GM12878 (cell line): ENCODE measurements at regions not wholly inside any gene's neighbourhood (a gene's known extent, or its start where the extent isn't known, plus 50 kb on each side); places are given as distances from the start of the nearest gene placed in this dataset.

Experiments used
- ATAC-seq: fragments of 200-7000 bp; cut with Tn5 transposase; 3 replicates; pipeline ENCODE4 v1.9.1; 2020; ENCODE audit warnings: mild to moderate bottlenecking, moderate library complexity
- BruUV-seq: library from RNA; stranded (reverse); fragments of 400-500 nt; replicated peaks from 2 replicates; lab custom pipeline; 2021; lab: Mats Ljungman, UMichigan
- CTCF ChIA-PET: fragments of 300-600 bp; sonication (Branson Sonifier 250); formaldehyde crosslinking; extraction: SDS; loops from one replicate; lab custom pipeline; 2021; ENCODE audit warnings: inconsistent platforms; lab: Yijun Ruan, JAX
- POLR2A ChIA-PET: fragments of 350-600 bp; formaldehyde crosslinking; extraction: SDS; loops from one replicate; lab custom pipeline; 2021; ENCODE audit warnings: inconsistent platforms; lab: Charles Lee
- RAD21 ChIA-PET: fragments of 300-600 bp; sonication (Branson Sonifier 250); formaldehyde crosslinking; loops from one replicate; lab custom pipeline; 2023; ENCODE audit warnings: antibody characterized with exemption; ENCODE audit not compliant: unreplicated experiment; lab: Charles Lee
- SMC1A ChIA-PET: fragments of 300-600 bp; sonication (Branson Sonifier 250); formaldehyde crosslinking; loops from one replicate; lab custom pipeline; 2023; ENCODE audit not compliant: unreplicated experiment, uncharacterized antibody; lab: Charles Lee
- DNase-seq: peaks from one replicate; pipeline ENCODE4 v3.0.0-alpha.2; 2011; ENCODE audit warnings: low read depth, low spot score
- FAIRE-seq: peaks from 3 replicates; lab custom pipeline; 2011; peaks lifted over from hg19 to GRCh38; lab: Jason Lieb, UNC
- H2AFZ ChIP-seq: 2 replicates; pipeline ENCODE4 v1.6.0; 2011; ENCODE audit warnings: low read depth, low read length, control low read depth; ENCODE audit not compliant: control insufficient read depth
- H3K27ac ChIP-seq: 2 replicates; pipeline ENCODE4 v1.5.1; 2011; ENCODE audit warnings: control low read depth; ENCODE audit not compliant: control insufficient read depth, insufficient read depth
- H3K27me3 ChIP-seq, 2 experiments: replicated peaks in 1 of 2; 2 replicates each; pipeline versions ENCODE4 v1.6.0 to v1.6.1; 2011; ENCODE audit warnings: low read length in 1 of 2; ENCODE audit not compliant: control insufficient read depth in 2 of 2, insufficient read depth in 2 of 2
- H3K36me3 ChIP-seq, 2 experiments: 2 replicates each; pipeline ENCODE4 v1.5.1; 2011; ENCODE audit warnings: low read length in 1 of 2; ENCODE audit not compliant: control insufficient read depth in 2 of 2, insufficient read depth in 2 of 2
- H3K4me1 ChIP-seq: 2 replicates; pipeline ENCODE4 v1.6.1; 2011; ENCODE audit warnings: mild to moderate bottlenecking, low read length, moderate library complexity, mixed read lengths; ENCODE audit not compliant: control insufficient read depth, insufficient read depth
- H3K4me2 ChIP-seq: 2 replicates; pipeline ENCODE4 v1.6.0; 2011; ENCODE audit warnings: control low read depth; ENCODE audit not compliant: control insufficient read depth, insufficient read depth
- H3K4me3 ChIP-seq: fragments of 200-600 bp; sonication (generic); 2 replicates; pipeline ENCODE4 v1.5.1; 2016
- H3K79me2 ChIP-seq: 2 replicates; pipeline ENCODE4 v1.6.0; 2011; ENCODE audit warnings: low read length; ENCODE audit not compliant: control insufficient read depth, insufficient read depth
- H3K9ac ChIP-seq: 2 replicates; pipeline ENCODE4 v1.8.0; 2011; ENCODE audit warnings: low read length, control low read depth, mixed read lengths; ENCODE audit not compliant: control insufficient read depth, insufficient read depth
- H3K9me3 ChIP-seq: replicated peaks from 3 replicates; pipeline ENCODE4 v1.5.1; 2011; ENCODE audit warnings: mild to moderate bottlenecking, low read length; ENCODE audit not compliant: control insufficient read depth, insufficient read depth
- H4K20me1 ChIP-seq: 2 replicates; pipeline ENCODE4 v1.6.0; 2011; ENCODE audit not compliant: control insufficient read depth, insufficient read depth
- ASH2L ChIP-seq: fragments of 300-600, 200-600 bp; sonication (generic); IDR thresholded peaks from 2 replicates; pipeline ENCODE4 v1.6.1; 2017; ENCODE audit warnings: low read depth, mild to moderate bottlenecking, borderline replicate concordance
- CREB1 ChIP-seq: IDR thresholded peaks from 2 replicates; pipeline ENCODE4 v1.6.1; 2012; ENCODE audit warnings: low read depth, mild to moderate bottlenecking, inconsistent platforms
- NR2C1 ChIP-seq: fragments of 450-650 bp; IDR thresholded peaks from 2 replicates; pipeline ENCODE4 v1.6.1; 2017; ENCODE audit warnings: antibody characterized with exemption, mild to moderate bottlenecking, moderate library complexity
- YBX1 ChIP-seq: fragments of 450-650 bp; IDR thresholded peaks from 2 replicates; pipeline ENCODE4 v1.6.1; 2016; ENCODE audit warnings: antibody characterized with exemption
- ZNF384 ChIP-seq: IDR thresholded peaks from 2 replicates; pipeline ENCODE4 v1.6.1; 2012; ENCODE audit warnings: low read depth, mild to moderate bottlenecking, low read length, improper control_type of control experiment, borderline replicate concordance
- in situ Hi-C: fragments of 300-500 bp; cut with MboI; formaldehyde crosslinking; loops from 9 replicates; pipeline ENCODE4 v1.14.3; 2018; ENCODE audit warnings: mixed read lengths
- intact Hi-C: fragments of 100-400 bp; cut with micrococcal nuclease; formaldehyde crosslinking; loops from one replicate; pipeline ENCODE4 v1.14.2; 2022; ENCODE audit not compliant: unreplicated experiment
- TF ChIP-seq, protein P1 (sequence below): IDR thresholded peaks from 2 replicates; pipeline ENCODE4 v1.6.1; 2012; ENCODE audit warnings: low read depth, low read length, improper control_type of control experiment
- TF ChIP-seq, protein P2 (sequence below), 3 experiments: IDR thresholded peaks in 2 of 3; conservative IDR thresholded peaks in 1 of 3; 2 replicates each; pipeline ENCODE4 v1.5.1; 2011; ENCODE audit warnings: low read depth in 3 of 3, low read length in 3 of 3, mild to moderate bottlenecking in 3 of 3, control low read depth in 2 of 3, moderate library complexity in 2 of 3, inconsistent platforms in 1 of 3, mixed read lengths in 1 of 3; ENCODE audit not compliant: control insufficient read depth in 2 of 3, insufficient read depth in 1 of 3; ENCODE audit errors: extremely low read depth in 1 of 3
- TF ChIP-seq, protein P3 (sequence below): fragments of 450-650 bp; formaldehyde crosslinking; IDR thresholded peaks from 2 replicates; pipeline ENCODE4 v1.4.0; 2020; ENCODE audit warnings: mild to moderate bottlenecking, moderate library complexity
- TF ChIP-seq, protein P4 (sequence below): IDR thresholded peaks from 2 replicates; pipeline ENCODE4 v1.6.1; 2012; ENCODE audit warnings: improper control_type of control experiment, low read depth, low read length; ENCODE audit not compliant: insufficient replicate concordance

DNA sequence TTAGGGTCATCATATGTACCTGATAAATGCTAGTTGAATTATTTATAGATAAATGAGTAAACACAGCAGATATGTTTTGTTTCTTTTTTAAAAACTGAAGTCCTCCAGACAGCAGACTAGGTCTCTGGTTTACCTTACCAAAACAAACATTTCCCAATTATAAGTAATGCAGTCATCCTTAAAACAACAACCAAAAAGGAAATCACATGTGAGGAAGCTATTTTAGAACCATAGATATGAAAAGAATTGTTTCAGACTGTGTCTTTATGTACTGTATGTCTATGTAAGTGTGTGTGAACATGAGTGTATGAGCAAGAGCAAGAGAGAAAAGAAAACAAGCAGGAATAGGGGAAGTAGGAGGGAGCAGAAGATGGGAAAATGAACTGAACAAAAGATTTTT, 441.0 kb downstream of the CPS1 start:
- H3K4me1 ChIP-seq, result no peaks in the 10 kb centered on the region
- H3K9me3 ChIP-seq, result no peaks in the 10 kb centered on the region
- in situ Hi-C loops (no loop called here), intact Hi-C loops (no loop called here)
- H3K4me3 ChIP-seq, result no peak overlapping the region
- CTCF ChIA-PET, result no interaction called here
- no peaks in the 10 kb centered on the region for H3K27me3 ChIP-seq
- SMC1A ChIA-PET, result no interaction called here
- POLR2A ChIA-PET, result no interaction called here
- no peak overlapping the region for H3K27ac ChIP-seq
- H3K4me2 ChIP-seq, result no peak overlapping the region
- H4K20me1 ChIP-seq, result no peaks in the 10 kb centered on the region
- H2AFZ ChIP-seq, result no peak overlapping the region
- H3K36me3 ChIP-seq, result no peaks in the 10 kb centered on the region
- H3K79me2 ChIP-seq, result no peaks in the 10 kb centered on the region
- no peak for DNase-seq
- RAD21 ChIA-PET, result no interaction called here
- FAIRE-seq, result no peak
- no TSS peak for BruUV-seq
- TF ChIP-seq ZNF384 (no peak), ASH2L (no peak), NR2C1 (no peak), YBX1 (no peak), CREB1 (no peak)
- TF ChIP-seq, protein P1, sequence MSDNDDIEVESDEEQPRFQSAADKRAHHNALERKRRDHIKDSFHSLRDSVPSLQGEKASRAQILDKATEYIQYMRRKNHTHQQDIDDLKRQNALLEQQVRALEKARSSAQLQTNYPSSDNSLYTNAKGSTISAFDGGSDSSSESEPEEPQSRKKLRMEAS, result no peak
- TF ChIP-seq, protein P2, sequence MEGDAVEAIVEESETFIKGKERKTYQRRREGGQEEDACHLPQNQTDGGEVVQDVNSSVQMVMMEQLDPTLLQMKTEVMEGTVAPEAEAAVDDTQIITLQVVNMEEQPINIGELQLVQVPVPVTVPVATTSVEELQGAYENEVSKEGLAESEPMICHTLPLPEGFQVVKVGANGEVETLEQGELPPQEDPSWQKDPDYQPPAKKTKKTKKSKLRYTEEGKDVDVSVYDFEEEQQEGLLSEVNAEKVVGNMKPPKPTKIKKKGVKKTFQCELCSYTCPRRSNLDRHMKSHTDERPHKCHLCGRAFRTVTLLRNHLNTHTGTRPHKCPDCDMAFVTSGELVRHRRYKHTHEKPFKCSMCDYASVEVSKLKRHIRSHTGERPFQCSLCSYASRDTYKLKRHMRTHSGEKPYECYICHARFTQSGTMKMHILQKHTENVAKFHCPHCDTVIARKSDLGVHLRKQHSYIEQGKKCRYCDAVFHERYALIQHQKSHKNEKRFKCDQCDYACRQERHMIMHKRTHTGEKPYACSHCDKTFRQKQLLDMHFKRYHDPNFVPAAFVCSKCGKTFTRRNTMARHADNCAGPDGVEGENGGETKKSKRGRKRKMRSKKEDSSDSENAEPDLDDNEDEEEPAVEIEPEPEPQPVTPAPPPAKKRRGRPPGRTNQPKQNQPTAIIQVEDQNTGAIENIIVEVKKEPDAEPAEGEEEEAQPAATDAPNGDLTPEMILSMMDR (IDR thresholded peaks at IDR 0.05 in 2 of 3, conservative IDR thresholded peaks at IDR 0.05 in 1 of 3; ENCODE audit: control insufficient read depth in 2 of 3, extremely low read depth in 1 of 3, insufficient read depth in 1 of 3, low read depth in 3 of 3, low read length in 3 of 3), result no peak
- TF ChIP-seq, protein P3, sequence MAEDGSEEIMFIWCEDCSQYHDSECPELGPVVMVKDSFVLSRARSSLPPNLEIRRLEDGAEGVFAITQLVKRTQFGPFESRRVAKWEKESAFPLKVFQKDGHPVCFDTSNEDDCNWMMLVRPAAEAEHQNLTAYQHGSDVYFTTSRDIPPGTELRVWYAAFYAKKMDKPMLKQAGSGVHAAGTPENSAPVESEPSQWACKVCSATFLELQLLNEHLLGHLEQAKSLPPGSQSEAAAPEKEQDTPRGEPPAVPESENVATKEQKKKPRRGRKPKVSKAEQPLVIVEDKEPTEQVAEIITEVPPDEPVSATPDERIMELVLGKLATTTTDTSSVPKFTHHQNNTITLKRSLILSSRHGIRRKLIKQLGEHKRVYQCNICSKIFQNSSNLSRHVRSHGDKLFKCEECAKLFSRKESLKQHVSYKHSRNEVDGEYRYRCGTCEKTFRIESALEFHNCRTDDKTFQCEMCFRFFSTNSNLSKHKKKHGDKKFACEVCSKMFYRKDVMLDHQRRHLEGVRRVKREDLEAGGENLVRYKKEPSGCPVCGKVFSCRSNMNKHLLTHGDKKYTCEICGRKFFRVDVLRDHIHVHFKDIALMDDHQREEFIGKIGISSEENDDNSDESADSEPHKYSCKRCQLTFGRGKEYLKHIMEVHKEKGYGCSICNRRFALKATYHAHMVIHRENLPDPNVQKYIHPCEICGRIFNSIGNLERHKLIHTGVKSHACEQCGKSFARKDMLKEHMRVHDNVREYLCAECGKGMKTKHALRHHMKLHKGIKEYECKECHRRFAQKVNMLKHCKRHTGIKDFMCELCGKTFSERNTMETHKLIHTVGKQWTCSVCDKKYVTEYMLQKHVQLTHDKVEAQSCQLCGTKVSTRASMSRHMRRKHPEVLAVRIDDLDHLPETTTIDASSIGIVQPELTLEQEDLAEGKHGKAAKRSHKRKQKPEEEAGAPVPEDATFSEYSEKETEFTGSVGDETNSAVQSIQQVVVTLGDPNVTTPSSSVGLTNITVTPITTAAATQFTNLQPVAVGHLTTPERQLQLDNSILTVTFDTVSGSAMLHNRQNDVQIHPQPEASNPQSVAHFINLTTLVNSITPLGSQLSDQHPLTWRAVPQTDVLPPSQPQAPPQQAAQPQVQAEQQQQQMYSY, result no peak
- TF ChIP-seq, protein P4, sequence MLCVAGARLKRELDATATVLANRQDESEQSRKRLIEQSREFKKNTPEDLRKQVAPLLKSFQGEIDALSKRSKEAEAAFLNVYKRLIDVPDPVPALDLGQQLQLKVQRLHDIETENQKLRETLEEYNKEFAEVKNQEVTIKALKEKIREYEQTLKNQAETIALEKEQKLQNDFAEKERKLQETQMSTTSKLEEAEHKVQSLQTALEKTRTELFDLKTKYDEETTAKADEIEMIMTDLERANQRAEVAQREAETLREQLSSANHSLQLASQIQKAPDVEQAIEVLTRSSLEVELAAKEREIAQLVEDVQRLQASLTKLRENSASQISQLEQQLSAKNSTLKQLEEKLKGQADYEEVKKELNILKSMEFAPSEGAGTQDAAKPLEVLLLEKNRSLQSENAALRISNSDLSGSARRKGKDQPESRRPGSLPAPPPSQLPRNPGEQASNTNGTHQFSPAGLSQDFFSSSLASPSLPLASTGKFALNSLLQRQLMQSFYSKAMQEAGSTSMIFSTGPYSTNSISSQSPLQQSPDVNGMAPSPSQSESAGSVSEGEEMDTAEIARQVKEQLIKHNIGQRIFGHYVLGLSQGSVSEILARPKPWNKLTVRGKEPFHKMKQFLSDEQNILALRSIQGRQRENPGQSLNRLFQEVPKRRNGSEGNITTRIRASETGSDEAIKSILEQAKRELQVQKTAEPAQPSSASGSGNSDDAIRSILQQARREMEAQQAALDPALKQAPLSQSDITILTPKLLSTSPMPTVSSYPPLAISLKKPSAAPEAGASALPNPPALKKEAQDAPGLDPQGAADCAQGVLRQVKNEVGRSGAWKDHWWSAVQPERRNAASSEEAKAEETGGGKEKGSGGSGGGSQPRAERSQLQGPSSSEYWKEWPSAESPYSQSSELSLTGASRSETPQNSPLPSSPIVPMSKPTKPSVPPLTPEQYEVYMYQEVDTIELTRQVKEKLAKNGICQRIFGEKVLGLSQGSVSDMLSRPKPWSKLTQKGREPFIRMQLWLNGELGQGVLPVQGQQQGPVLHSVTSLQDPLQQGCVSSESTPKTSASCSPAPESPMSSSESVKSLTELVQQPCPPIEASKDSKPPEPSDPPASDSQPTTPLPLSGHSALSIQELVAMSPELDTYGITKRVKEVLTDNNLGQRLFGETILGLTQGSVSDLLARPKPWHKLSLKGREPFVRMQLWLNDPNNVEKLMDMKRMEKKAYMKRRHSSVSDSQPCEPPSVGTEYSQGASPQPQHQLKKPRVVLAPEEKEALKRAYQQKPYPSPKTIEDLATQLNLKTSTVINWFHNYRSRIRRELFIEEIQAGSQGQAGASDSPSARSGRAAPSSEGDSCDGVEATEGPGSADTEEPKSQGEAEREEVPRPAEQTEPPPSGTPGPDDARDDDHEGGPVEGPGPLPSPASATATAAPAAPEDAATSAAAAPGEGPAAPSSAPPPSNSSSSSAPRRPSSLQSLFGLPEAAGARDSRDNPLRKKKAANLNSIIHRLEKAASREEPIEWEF, result no peak
- TF ChIP-seq, all 136 proteins: peak for 0
- no peak overlapping the region for H3K9ac ChIP-seq
- no peak for ATAC-seq
